ENCODE measurements at regions not wholly inside any gene's neighbourhood (a gene's known extent, or its start where the extent isn't known, plus 50 kb on each side); places are given as distances from the start of the nearest gene placed in this dataset.

- TF ChIP-seq ZBTB49 (tag by site-specific recombination; IDR thresholded peaks at IDR 0.05; ENCODE audit: low read depth): no peak
- TF ChIP-seq ZBTB48 (tag by site-specific recombination; IDR thresholded peaks at IDR 0.05): no peak
- TF ChIP-seq ZNF423 (tag by site-specific recombination; IDR thresholded peaks at IDR 0.05): no peak
- no peak for TF ChIP-seq ZNF777 (tag by site-specific recombination; IDR thresholded peaks at IDR 0.05; ENCODE audit: borderline replicate concordance)
- TF ChIP-seq ZNF600 (tag by site-specific recombination; IDR thresholded peaks at IDR 0.05): no peak
- no peak for TF ChIP-seq ZSCAN18 (tag by site-specific recombination; IDR thresholded peaks at IDR 0.05)
- no peak for TF ChIP-seq ZNF621 (tag by site-specific recombination; IDR thresholded peaks at IDR 0.05)
Measured at GRCh38 chr13:69495096-69495495, 612.5 kb upstream of the ATXN8OS start (continued).

- H3K36me3 ChIP-seq (ENCODE audit: control insufficient read depth in 2 of 2, insufficient read depth in 1 of 2, low read length in 2 of 2): no peaks in the 10 kb centered on the region
- no peaks in the 10 kb centered on the region for H3K4me1 ChIP-seq (ENCODE audit: control insufficient read depth, insufficient read depth, low read length)
- CTCF ChIA-PET: no interaction called here
- H3K4me3 ChIP-seq (ENCODE audit: low read depth, low read length): no peak overlapping the region
- no peak overlapping the region for H3K27ac ChIP-seq (ENCODE audit: extremely low read depth, low read depth, low read length)
- no peaks in the 10 kb centered on the region for H3K9me3 ChIP-seq (ENCODE audit: control insufficient read depth, insufficient read depth, low read depth, low read length)
- POLR2A ChIA-PET: no interaction called here
- no peak for TF ChIP-seq ZNF18 (tag by site-specific recombination; IDR thresholded peaks at IDR 0.05)
- TF ChIP-seq ZNF677 (tag by site-specific recombination; IDR thresholded peaks at IDR 0.05): no peak
- TF ChIP-seq ZBTB6 (tag by site-specific recombination; IDR thresholded peaks at IDR 0.05): no peak
- no peak for TF ChIP-seq ZBTB11 (tag by site-specific recombination; conservative IDR thresholded peaks at IDR 0.05; ENCODE audit: low read depth)
- TF ChIP-seq ZSCAN18 (tag by site-specific recombination; IDR thresholded peaks at IDR 0.05): no peak
- TF ChIP-seq ZBTB8A (tag by site-specific recombination; IDR thresholded peaks at IDR 0.05): no peak
- TF ChIP-seq ZNF26 (tag by site-specific recombination; IDR thresholded peaks at IDR 0.05): no peak
- TF ChIP-seq ZNF600 (tag by site-specific recombination; IDR thresholded peaks at IDR 0.05): no peak
- TF ChIP-seq TRIM28 (IDR thresholded peaks at IDR 0.05; ENCODE audit: borderline replicate concordance, low read length): no peak
- no peak for TF ChIP-seq ZNF10 (tag by site-specific recombination; IDR thresholded peaks at IDR 0.05)
- TF ChIP-seq ZNF266 (tag by site-specific recombination; IDR thresholded peaks at IDR 0.05; ENCODE audit: low read depth): no peak
- no peak for TF ChIP-seq REST (tag by site-specific recombination; IDR thresholded peaks at IDR 0.05)
- no peak for TF ChIP-seq ZNF324 (tag by site-specific recombination; IDR thresholded peaks at IDR 0.05)
- no peak for TF ChIP-seq ZNF670 (tag by site-specific recombination; IDR thresholded peaks at IDR 0.05; ENCODE audit: low read depth)
- no peak for TF ChIP-seq ZNF610 (tag by site-specific recombination; IDR thresholded peaks at IDR 0.05; ENCODE audit: borderline replicate concordance)
Measured at GRCh38 chr13:69487576-69487975, 620.0 kb upstream of the ATXN8OS start.
